ENCODE measurements at regions not wholly inside any gene's neighbourhood (a gene's known extent, or its start where the extent isn't known, plus 50 kb on each side); places are given as distances from the start of the nearest gene placed in this dataset.

- H3K4me3 ChIP-seq (ENCODE audit: low read length), result no peak overlapping the region
- no peaks in the 10 kb centered on the region for H4K20me1 ChIP-seq (ENCODE audit: insufficient read depth)
- no peaks in the 10 kb centered on the region for H3K79me2 ChIP-seq (replicated peaks; ENCODE audit: insufficient read depth, low read length)
- H3K27ac ChIP-seq (ENCODE audit: low read length), result no peak overlapping the region
- no peak overlapping the region for H3K9ac ChIP-seq (ENCODE audit: low read length)
- no peak for TF ChIP-seq EZH2 (IDR thresholded peaks at IDR 0.05; ENCODE audit: borderline replicate concordance, insufficient read depth, low read length, poor library complexity, severe bottlenecking)
- TF ChIP-seq RAD21 (conservative IDR thresholded peaks at IDR 0.05), result no peak
- no peak for TF ChIP-seq MXI1 (conservative IDR thresholded peaks at IDR 0.05; ENCODE audit: poor library complexity, severe bottlenecking)
- H3K4me2 ChIP-seq (ENCODE audit: low read length), result no peak overlapping the region
- H3K36me3 ChIP-seq (ENCODE audit: insufficient read depth, low read length), result no peaks in the 10 kb centered on the region
- H3F3A ChIP-seq (ENCODE audit: insufficient read depth, low read length, poor library complexity, severe bottlenecking), result no peaks in the 10 kb centered on the region
- no peaks in the 10 kb centered on the region for H3K27me3 ChIP-seq (ENCODE audit: insufficient read depth, low read depth, low read length)
- H3K9me3 ChIP-seq (ENCODE audit: low read length), result no peaks in the 10 kb centered on the region
- H2AFZ ChIP-seq (ENCODE audit: low read depth, low read length), result no peak overlapping the region
- H3K9me2 ChIP-seq (ENCODE audit: insufficient read depth, low read length), result no peaks in the 10 kb centered on the region
Observed at GRCh38 chr6:120924214-120924613, 410.1 kb downstream of the TBC1D32 start.

DNA sequence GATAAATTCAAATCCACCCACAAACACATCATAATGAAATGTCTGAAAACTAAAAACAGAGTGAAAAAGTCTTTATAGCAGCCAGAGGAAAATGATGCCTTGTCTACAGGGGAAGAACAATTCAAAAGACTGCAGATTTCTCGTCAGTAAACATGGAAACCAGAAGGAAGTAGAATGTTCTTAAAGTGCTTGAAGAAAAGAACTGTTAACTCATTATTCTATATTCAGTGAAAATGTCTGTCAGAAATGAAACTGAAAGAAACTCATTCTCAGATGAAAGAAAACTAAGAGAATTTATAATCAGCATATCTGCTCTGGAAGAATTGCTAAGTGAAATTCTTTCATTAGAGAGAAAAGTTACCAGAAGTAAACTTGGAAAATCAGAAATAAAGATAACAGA, 416.1 kb downstream of the TBC1D32 start:
- Histone ChIP-seq H3K27ac (ENCODE audit: low read length) (no peak overlapping the region), H3K79me2 (replicated peaks; ENCODE audit: insufficient read depth, low read length) (no peaks in the 10 kb centered on the region), H2AFZ (ENCODE audit: low read depth, low read length) (no peak overlapping the region), H3K9ac (ENCODE audit: low read length) (no peak overlapping the region), H3K9me3 (ENCODE audit: low read length) (no peaks in the 10 kb centered on the region), H3K4me2 (ENCODE audit: low read length) (no peak overlapping the region), H3K4me3 (ENCODE audit: low read length) (no peak overlapping the region), H4K20me1 (ENCODE audit: insufficient read depth) (no peaks in the 10 kb centered on the region), H3K27me3 (ENCODE audit: insufficient read depth, low read depth, low read length) (no peaks in the 10 kb centered on the region), H3K9me2 (ENCODE audit: insufficient read depth, low read length) (no peaks in the 10 kb centered on the region), H3F3A (ENCODE audit: insufficient read depth, low read length, poor library complexity, severe bottlenecking) (no peaks in the 10 kb centered on the region), H3K36me3 (ENCODE audit: insufficient read depth, low read length) (no peaks in the 10 kb centered on the region)
- TF ChIP-seq, protein P1, sequence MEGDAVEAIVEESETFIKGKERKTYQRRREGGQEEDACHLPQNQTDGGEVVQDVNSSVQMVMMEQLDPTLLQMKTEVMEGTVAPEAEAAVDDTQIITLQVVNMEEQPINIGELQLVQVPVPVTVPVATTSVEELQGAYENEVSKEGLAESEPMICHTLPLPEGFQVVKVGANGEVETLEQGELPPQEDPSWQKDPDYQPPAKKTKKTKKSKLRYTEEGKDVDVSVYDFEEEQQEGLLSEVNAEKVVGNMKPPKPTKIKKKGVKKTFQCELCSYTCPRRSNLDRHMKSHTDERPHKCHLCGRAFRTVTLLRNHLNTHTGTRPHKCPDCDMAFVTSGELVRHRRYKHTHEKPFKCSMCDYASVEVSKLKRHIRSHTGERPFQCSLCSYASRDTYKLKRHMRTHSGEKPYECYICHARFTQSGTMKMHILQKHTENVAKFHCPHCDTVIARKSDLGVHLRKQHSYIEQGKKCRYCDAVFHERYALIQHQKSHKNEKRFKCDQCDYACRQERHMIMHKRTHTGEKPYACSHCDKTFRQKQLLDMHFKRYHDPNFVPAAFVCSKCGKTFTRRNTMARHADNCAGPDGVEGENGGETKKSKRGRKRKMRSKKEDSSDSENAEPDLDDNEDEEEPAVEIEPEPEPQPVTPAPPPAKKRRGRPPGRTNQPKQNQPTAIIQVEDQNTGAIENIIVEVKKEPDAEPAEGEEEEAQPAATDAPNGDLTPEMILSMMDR (IDR thresholded peaks at IDR 0.05; ENCODE audit: poor library complexity, severe bottlenecking), result no peak
- TF ChIP-seq EP300 (conservative IDR thresholded peaks at IDR 0.05; ENCODE audit: poor library complexity, severe bottlenecking), result no peak
- TF ChIP-seq EZH2 (IDR thresholded peaks at IDR 0.05; ENCODE audit: borderline replicate concordance, insufficient read depth, low read length, poor library complexity, severe bottlenecking), result no peak
- no peak for TF ChIP-seq SMC3 (conservative IDR thresholded peaks at IDR 0.05; ENCODE audit: poor library complexity)
- TF ChIP-seq POLR2AphosphoS5 (IDR thresholded peaks at IDR 0.05), result no peak

- no peak overlapping the region for H3K4me2 ChIP-seq (ENCODE audit: low read length)
- H3K36me3 ChIP-seq (ENCODE audit: insufficient read depth, low read length), result no peaks in the 10 kb centered on the region
- no peaks in the 10 kb centered on the region for H3F3A ChIP-seq (ENCODE audit: insufficient read depth, low read length, poor library complexity, severe bottlenecking)
- no peaks in the 10 kb centered on the region for H3K79me2 ChIP-seq (replicated peaks; ENCODE audit: insufficient read depth, low read length)
- H3K9ac ChIP-seq (ENCODE audit: low read length), result no peak overlapping the region
- no peak overlapping the region for H3K27ac ChIP-seq (ENCODE audit: low read length)
- no peaks in the 10 kb centered on the region for H3K9me3 ChIP-seq (ENCODE audit: low read length)
- no peaks in the 10 kb centered on the region for H3K27me3 ChIP-seq (ENCODE audit: insufficient read depth, low read depth, low read length)
- H4K20me1 ChIP-seq (ENCODE audit: insufficient read depth), result no peaks in the 10 kb centered on the region
- TF ChIP-seq TAF1 (IDR thresholded peaks at IDR 0.05; ENCODE audit: low read depth) (no peak), MXI1 (conservative IDR thresholded peaks at IDR 0.05; ENCODE audit: poor library complexity, severe bottlenecking) (no peak), EP300 (conservative IDR thresholded peaks at IDR 0.05; ENCODE audit: poor library complexity, severe bottlenecking) (no peak)
- H3K4me3 ChIP-seq (ENCODE audit: low read length), result no peak overlapping the region
- no peak overlapping the region for H2AFZ ChIP-seq (ENCODE audit: low read depth, low read length)
- H3K9me2 ChIP-seq (ENCODE audit: insufficient read depth, low read length), result no peaks in the 10 kb centered on the region
Observed at GRCh38 chr6:120916844-120917243, 417.4 kb downstream of the TBC1D32 start.

DNA sequence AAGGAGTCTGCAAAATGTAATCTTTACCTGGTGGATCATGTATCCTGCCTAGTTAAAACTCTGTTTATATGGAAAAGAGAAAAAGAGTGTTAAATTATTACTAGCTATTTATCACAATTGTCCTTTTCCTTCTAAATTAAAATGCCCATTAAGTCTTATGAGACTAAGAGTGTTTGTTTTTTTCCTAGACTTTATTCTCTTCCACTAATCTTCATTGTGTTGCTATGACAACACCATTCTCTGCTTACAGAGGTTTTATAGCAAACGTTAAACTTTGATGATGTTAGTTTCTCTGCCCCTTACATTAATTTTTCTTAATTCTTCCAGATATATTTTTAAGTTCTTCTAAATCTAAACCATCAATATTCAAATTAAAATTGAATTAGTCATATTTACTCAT, 420.8 kb downstream of the TBC1D32 start:
- Histone ChIP-seq H3K9ac (ENCODE audit: low read length) (no peak overlapping the region), H3K9me2 (ENCODE audit: insufficient read depth, low read length) (no peaks in the 10 kb centered on the region), H3K4me3 (ENCODE audit: low read length) (no peak overlapping the region), H4K20me1 (ENCODE audit: insufficient read depth) (no peaks in the 10 kb centered on the region), H3K4me2 (ENCODE audit: low read length) (peak overlapping the region; percentile 15), H3F3A (ENCODE audit: insufficient read depth, low read length, poor library complexity, severe bottlenecking) (no peaks in the 10 kb centered on the region), H3K9me3 (ENCODE audit: low read length) (no peaks in the 10 kb centered on the region), H2AFZ (ENCODE audit: low read depth, low read length) (peak overlapping the region; percentile 6), H3K79me2 (replicated peaks; ENCODE audit: insufficient read depth, low read length) (no peaks in the 10 kb centered on the region), H3K36me3 (ENCODE audit: insufficient read depth, low read length) (no peaks in the 10 kb centered on the region), H3K27ac (ENCODE audit: low read length) (no peak overlapping the region), H3K27me3 (ENCODE audit: insufficient read depth, low read depth, low read length) (no peaks in the 10 kb centered on the region)
- TF ChIP-seq RAD21 (conservative IDR thresholded peaks at IDR 0.05) (no peak), POLR2AphosphoS5 (IDR thresholded peaks at IDR 0.05) (no peak), TAF1 (IDR thresholded peaks at IDR 0.05; ENCODE audit: low read depth) (no peak), EP300 (conservative IDR thresholded peaks at IDR 0.05; ENCODE audit: poor library complexity, severe bottlenecking) (no peak), EZH2 (IDR thresholded peaks at IDR 0.05; ENCODE audit: borderline replicate concordance, insufficient read depth, low read length, poor library complexity, severe bottlenecking) (no peak), MXI1 (conservative IDR thresholded peaks at IDR 0.05; ENCODE audit: poor library complexity, severe bottlenecking) (no peak), SMC3 (conservative IDR thresholded peaks at IDR 0.05; ENCODE audit: poor library complexity) (no peak)
- TF ChIP-seq, protein P2, sequence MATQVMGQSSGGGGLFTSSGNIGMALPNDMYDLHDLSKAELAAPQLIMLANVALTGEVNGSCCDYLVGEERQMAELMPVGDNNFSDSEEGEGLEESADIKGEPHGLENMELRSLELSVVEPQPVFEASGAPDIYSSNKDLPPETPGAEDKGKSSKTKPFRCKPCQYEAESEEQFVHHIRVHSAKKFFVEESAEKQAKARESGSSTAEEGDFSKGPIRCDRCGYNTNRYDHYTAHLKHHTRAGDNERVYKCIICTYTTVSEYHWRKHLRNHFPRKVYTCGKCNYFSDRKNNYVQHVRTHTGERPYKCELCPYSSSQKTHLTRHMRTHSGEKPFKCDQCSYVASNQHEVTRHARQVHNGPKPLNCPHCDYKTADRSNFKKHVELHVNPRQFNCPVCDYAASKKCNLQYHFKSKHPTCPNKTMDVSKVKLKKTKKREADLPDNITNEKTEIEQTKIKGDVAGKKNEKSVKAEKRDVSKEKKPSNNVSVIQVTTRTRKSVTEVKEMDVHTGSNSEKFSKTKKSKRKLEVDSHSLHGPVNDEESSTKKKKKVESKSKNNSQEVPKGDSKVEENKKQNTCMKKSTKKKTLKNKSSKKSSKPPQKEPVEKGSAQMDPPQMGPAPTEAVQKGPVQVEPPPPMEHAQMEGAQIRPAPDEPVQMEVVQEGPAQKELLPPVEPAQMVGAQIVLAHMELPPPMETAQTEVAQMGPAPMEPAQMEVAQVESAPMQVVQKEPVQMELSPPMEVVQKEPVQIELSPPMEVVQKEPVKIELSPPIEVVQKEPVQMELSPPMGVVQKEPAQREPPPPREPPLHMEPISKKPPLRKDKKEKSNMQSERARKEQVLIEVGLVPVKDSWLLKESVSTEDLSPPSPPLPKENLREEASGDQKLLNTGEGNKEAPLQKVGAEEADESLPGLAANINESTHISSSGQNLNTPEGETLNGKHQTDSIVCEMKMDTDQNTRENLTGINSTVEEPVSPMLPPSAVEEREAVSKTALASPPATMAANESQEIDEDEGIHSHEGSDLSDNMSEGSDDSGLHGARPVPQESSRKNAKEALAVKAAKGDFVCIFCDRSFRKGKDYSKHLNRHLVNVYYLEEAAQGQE (IDR thresholded peaks at IDR 0.05; ENCODE audit: borderline replicate concordance), result no peak
- TF ChIP-seq, protein P1 (IDR thresholded peaks at IDR 0.05; ENCODE audit: poor library complexity, severe bottlenecking), result no peak

Data from neural cell (in vitro differentiated cells).